ENCODE measurements at regions not wholly inside any gene's neighbourhood (a gene's known extent, or its start where the extent isn't known, plus 50 kb on each side); places are given as distances from the start of the nearest gene placed in this dataset.

- Histone ChIP-seq H3K36me3 (no peaks in the 10 kb centered on the region), H3K4me3 (no peak overlapping the region), H3K27ac (no peak overlapping the region), H3K4me1 (no peaks in the 10 kb centered on the region), H3K27me3 (ENCODE audit: low read depth) (no peaks in the 10 kb centered on the region), H3K9me3 (no peaks in the 10 kb centered on the region)
- intact Hi-C loops (cut with DNase I), result no loop called here
- ATAC-seq (no peak), DNase-seq (no peak)
- TF ChIP-seq CTCF (IDR thresholded peaks at IDR 0.05), result no peak
These were observed 72.5 kb downstream of the C16orf95 start for GRCh38 chr16:87244636-87245197.

GRCh38 chr16:87245511-87245910 is 71.7 kb downstream of the C16orf95 start:
- Histone ChIP-seq H3K9me3 (no peaks in the 10 kb centered on the region), H3K27ac (no peak overlapping the region), H3K36me3 (no peaks in the 10 kb centered on the region), H3K27me3 (ENCODE audit: low read depth) (no peaks in the 10 kb centered on the region), H3K4me3 (no peak overlapping the region), H3K4me1 (no peaks in the 10 kb centered on the region)
- no peak for DNase-seq
- TF ChIP-seq CTCF (IDR thresholded peaks at IDR 0.05), result no peak
- intact Hi-C loops (cut with DNase I), result no loop called here
- ATAC-seq, result no peak

GRCh38 chr16:87246269-87247065 is 70.7 kb downstream of the C16orf95 start:
- Histone ChIP-seq H3K27ac (no peak overlapping the region), H3K9me3 (no peaks in the 10 kb centered on the region), H3K36me3 (no peaks in the 10 kb centered on the region), H3K27me3 (ENCODE audit: low read depth) (no peaks in the 10 kb centered on the region), H3K4me1 (no peaks in the 10 kb centered on the region), H3K4me3 (no peak overlapping the region)
- DNase-seq (no peak), ATAC-seq (no peak)
- intact Hi-C loops (cut with DNase I), result no loop called here
- TF ChIP-seq CTCF (IDR thresholded peaks at IDR 0.05), result no peak

- TF ChIP-seq CTCF (IDR thresholded peaks at IDR 0.05), result no peak
- H3K4me3 ChIP-seq, result no peak overlapping the region
- ATAC-seq (no peak), DNase-seq (no peak)
- no peaks in the 10 kb centered on the region for H3K9me3 ChIP-seq
- H3K27me3 ChIP-seq (ENCODE audit: low read depth), result no peaks in the 10 kb centered on the region
- no peaks in the 10 kb centered on the region for H3K4me1 ChIP-seq
- H3K27ac ChIP-seq, result no peak overlapping the region
- intact Hi-C loops (cut with DNase I), result no loop called here
- H3K36me3 ChIP-seq, result no peaks in the 10 kb centered on the region
These were observed 68.5 kb downstream of the C16orf95 start for GRCh38 chr16:87248714-87249113.

GRCh38 chr16:87249425-87249824 is 67.8 kb downstream of the C16orf95 start:
- DNase-seq, result no peak
- H3K36me3 ChIP-seq, result no peaks in the 10 kb centered on the region

More at GRCh38 chr16:87249425-87249824, 67.8 kb downstream of the C16orf95 start:
- Histone ChIP-seq H3K27ac (no peak overlapping the region), H3K4me3 (no peak overlapping the region), H3K27me3 (ENCODE audit: low read depth) (no peaks in the 10 kb centered on the region), H3K4me1 (no peaks in the 10 kb centered on the region), H3K9me3 (no peaks in the 10 kb centered on the region)
- intact Hi-C loops (cut with DNase I), result no loop called here
- no peak for TF ChIP-seq CTCF (IDR thresholded peaks at IDR 0.05)
- no peak for ATAC-seq
